Coronary artery (tissue), 2 donors: ENCODE measurements at regions not wholly inside any gene's neighbourhood (a gene's known extent, or its start where the extent isn't known, plus 50 kb on each side); places are given as distances from the start of the nearest gene placed in this dataset.

Source experiments
- DNase-seq: peaks from one replicate; pipeline ENCODE4 v3.0.0-alpha.2; 2017; ENCODE audit warnings: low spot score
- H3K27ac ChIP-seq, 2 donors: fragments of 200-600 bp; sonication (generic); one replicate each; pipeline ENCODE4 v1.5.1; 2016 to 2019
- H3K4me3 ChIP-seq: fragments of 200-600 bp; sonication (generic); 2 replicates; pipeline ENCODE4 v1.5.1; 2016; ENCODE audit warnings: mild to moderate bottlenecking, moderate library complexity
- CTCF ChIP-seq: fragments of 200-600 bp; sonication (generic); IDR thresholded peaks from one replicate; pipeline ENCODE4 v1.5.1; 2019; ENCODE audit warnings: antibody characterized with exemption

- no peak overlapping the region for H3K4me3 ChIP-seq
- no peak for TF ChIP-seq CTCF
- no peak for DNase-seq
- no peak overlapping the region for H3K27ac ChIP-seq
These were observed 60.6 kb upstream of the MYRIP start for GRCh38 chr3:39748763-39749162.

GRCh38 chr3:39750712-39751111 lies 58.7 kb upstream of the MYRIP start:
- Histone ChIP-seq H3K27ac (no peak overlapping the region), H3K4me3 (no peak overlapping the region)
- no peak for TF ChIP-seq CTCF
- no peak for DNase-seq

GRCh38 chr3:39751286-39751685 lies 58.1 kb upstream of the MYRIP start:
- Histone ChIP-seq H3K4me3 (no peak overlapping the region), H3K27ac (no peak overlapping the region)
- TF ChIP-seq CTCF, result no peak
- no peak for DNase-seq

- TF ChIP-seq CTCF, result no peak
- no peak overlapping the region for H3K27ac ChIP-seq
- DNase-seq, result no peak
- no peak overlapping the region for H3K4me3 ChIP-seq
These were observed 57.3 kb upstream of the MYRIP start for GRCh38 chr3:39752019-39752637.

- TF ChIP-seq CTCF, result no peak
- no peak for DNase-seq
- no peak overlapping the region for H3K4me3 ChIP-seq
- H3K27ac ChIP-seq, result no peak overlapping the region
These were observed 56.7 kb upstream of the MYRIP start for GRCh38 chr3:39752751-39753150.

GRCh38 chr3:39753391-39753790 lies 56.0 kb upstream of the MYRIP start:
- Histone ChIP-seq H3K27ac (no peak overlapping the region), H3K4me3 (no peak overlapping the region)
- no peak for TF ChIP-seq CTCF
- no peak for DNase-seq

GRCh38 chr3:39754549-39754948 lies 54.9 kb upstream of the MYRIP start:
- no peak overlapping the region for H3K4me3 ChIP-seq
- no peak for TF ChIP-seq CTCF
- H3K27ac ChIP-seq, result no peak overlapping the region
- DNase-seq, result no peak
